H54 (cell line): ENCODE measurements at regions not wholly inside any gene's neighbourhood (a gene's known extent, or its start where the extent isn't known, plus 50 kb on each side); places are given as distances from the start of the nearest gene placed in this dataset.
A peak's percentile ranks its signal among the peaks of the same experiment; 100 is the strongest.

Source experiments
- DNase-seq: peaks from one replicate; pipeline ENCODE4 v3.0.0; 2011; ENCODE audit warnings: low spot score, mixed read lengths; ENCODE audit not compliant: insufficient read length
- FAIRE-seq: peaks from 3 replicates; lab custom pipeline; 2011; peaks lifted over from hg19 to GRCh38; lab: Jason Lieb, UNC
- POLR2A ChIP-seq: IDR thresholded peaks from 2 replicates; pipeline ENCODE4 v1.6.1; 2011; ENCODE audit warnings: low read depth, mild to moderate bottlenecking, low read length

DNA sequence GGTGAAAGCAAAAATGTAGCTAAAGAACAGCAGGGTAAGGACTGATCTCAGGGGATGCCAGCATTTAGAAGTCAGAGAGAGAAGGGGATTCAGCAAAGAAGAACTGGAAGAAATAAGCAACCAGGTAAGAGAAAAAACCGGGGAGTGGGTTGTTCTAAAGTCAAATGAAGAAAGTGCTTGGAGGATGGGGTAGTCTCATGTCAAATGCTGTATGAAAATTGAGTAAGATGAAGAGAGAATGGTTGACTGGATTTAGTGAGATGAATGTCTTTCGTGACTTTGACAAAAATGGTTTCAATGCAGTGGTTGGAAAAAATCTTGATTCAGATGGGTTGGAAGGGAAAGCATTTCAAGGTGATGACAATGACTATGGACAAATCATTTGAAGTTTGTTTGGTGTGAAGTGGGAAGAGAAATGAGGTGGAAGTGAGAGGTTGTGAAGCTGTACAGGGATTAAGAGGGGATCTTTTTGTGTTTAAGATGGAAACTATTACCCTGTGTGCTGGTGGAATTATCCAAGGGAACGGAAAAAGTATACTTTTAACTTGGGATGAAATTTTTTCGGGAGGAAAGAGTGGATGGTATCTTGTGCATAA is 484.0 kb downstream of the ETS1 start:
- DNase-seq (no peak), FAIRE-seq (no peak)
- no peak for TF ChIP-seq POLR2A

DNA sequence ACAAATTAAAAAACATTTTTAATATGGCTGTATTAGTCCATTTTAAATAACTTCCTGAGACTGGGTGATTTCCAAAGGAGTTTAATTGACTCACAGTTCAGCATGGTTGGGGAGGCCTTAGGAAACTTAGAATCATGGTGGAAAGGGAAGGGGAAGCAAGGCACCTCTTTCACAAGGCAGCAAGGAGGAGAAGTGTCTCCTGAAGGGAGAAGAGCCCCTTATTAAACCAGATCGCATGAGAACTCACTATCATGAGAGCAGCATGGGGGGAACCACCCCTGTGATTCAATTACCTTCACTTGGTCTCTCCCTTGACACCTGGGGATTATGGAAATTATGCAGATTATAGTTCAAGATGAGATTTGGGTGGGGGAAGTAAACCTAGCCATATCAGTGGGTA is 488.6 kb downstream of the ETS1 start:
- FAIRE-seq (no peak), DNase-seq (no peak)
- no peak for TF ChIP-seq POLR2A

DNA sequence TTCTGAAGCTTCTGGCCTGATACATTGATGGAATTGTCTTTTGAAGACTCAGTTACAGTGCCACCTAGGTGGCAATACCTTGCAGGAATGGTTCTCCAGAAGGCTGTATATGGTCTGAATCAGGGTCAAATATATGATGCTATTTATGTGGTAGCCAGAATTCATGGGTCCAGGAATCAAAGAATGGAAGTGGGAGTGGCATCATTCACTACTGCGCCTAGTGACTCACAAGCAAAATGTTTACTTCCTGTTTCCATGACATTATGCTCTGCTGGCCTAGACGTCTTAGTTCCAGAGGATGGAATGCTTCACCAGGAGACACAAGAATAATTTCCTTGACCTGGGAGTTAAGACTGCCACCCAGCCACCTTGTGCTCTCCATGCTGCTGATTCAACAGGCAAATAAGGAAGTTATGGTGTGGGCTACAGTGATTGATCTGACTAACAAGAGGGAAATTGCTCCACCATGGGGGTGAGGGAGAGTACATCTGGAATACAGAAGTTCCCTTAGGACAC is 491.8 kb downstream of the ETS1 start:
- TF ChIP-seq POLR2A = no peak
- peak; percentile 93 for FAIRE-seq
- peak; percentile 2 for DNase-seq

DNA sequence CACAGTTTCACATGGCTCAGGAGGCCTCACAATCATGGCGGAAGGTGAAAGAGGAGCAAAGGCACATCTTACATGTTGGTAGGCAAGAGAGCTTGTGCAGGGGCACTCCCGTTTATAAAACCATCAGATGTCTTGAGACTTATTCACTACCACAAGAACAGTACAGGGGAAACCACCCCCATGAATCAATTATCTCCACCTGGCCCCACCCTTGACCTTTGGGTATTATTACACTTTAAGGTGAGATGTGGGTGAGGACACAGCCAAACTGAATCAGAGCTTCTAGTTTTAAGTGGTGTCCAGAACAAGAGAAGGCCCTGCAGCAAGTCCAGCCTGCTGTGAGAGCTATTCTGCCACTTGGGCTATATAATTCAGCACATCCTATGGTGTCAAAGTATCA is 493.7 kb downstream of the ETS1 start:
- no peak for DNase-seq
- TF ChIP-seq POLR2A = no peak

DNA sequence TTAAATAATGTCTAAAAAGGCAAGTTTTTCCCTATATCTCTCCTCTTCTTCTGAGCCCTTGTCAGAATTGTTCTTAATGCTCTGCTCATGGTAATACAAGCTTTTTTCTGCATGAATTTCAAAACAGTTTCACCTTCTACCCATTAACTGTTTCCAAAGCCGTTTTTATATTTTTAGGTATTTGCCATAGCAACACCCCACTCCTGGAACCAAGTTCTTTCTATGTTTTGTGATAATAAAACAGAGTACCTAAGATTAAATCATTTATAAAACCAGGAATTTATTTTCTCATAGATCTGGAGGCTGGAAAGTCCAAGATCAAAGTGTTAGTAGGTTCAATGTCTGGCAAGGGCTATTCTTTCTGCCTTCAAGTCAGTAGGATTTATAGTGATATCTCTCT is 497.4 kb downstream of the ETS1 start:
- no peak for DNase-seq
- TF ChIP-seq POLR2A = no peak
- no peak for FAIRE-seq

More for the DNA sequence above, 493.7 kb downstream of the ETS1 start:
- FAIRE-seq = no peak

DNA sequence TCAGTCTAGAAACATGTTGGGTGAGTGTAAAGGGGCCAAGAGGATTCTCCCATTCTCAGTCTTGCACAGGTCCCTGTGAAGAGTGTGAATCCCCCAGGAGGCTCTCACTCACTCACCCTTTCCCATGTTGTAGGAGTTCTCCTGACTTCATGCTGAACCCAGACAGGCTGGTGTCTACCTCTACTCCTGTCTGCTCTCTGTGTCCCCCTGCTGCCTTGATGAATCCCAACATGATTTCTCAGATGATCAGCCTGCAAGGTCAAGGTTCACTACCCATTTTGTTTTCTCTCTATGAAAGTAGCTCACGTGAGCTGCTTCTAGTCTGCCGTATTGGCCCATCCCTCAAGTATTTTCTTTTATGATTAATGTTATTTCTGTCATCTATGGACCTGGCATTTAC is 500.6 kb downstream of the ETS1 start:
- DNase-seq (no peak), FAIRE-seq (no peak)
- no peak for TF ChIP-seq POLR2A

DNA sequence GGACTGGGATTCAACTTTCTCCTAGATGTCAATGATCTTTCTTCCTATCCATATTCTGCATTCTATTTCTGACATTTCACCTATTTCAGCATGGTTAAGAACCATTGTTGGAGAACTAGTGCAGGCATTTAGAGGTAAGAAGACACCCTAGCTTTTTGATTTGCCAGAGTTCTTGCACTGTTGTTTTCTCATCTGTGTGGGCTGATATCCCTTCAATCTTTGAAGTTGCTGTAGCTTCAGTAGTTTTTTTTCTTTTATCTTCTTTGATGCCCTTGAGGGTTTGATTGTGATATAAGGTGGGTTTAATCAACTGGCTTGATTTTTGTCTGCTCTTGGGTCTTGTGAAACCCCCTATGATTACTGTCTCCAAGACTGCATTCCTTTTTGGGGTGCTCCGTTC is 502.1 kb downstream of the ETS1 start:
- FAIRE-seq (no peak), DNase-seq (no peak)
- TF ChIP-seq POLR2A = no peak

DNA sequence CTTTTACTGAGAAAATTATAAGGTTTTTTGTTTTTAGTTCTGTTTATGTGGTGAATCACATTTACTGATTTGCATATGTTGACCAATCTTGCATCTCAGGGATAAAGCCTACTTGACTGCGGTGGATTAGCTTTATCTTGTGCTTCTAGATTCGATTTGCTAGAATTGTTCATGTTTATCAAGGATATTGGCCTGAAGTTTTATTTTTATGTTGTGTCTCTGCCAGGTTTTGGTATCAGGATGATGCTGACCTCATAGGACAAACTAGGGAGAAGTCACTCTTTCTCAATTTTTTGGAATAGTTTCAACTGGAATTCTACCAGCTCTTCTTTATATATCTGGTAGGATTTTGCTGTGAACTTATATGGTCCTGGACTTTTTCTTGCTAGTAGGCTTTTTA is 504.8 kb downstream of the ETS1 start:
- no peak for DNase-seq
- TF ChIP-seq POLR2A = no peak
- FAIRE-seq = no peak

DNA sequence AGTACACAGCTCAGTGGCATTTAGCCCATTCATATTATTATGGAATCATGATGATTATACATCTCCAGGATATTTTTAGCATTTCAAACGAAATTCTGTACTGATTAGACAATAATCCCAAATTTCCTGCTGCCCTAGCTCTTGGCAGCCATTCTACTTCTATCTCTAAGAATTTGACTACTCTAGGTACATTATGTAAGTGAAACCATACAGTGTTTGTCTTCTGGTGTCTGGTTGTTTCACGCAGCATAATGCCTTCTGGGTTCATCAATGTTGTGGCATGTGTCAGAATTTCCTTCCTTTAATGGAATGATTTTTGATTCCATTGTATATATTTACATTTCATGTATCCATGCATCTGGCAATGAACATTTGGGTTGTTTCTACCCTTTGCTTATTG is 517.7 kb downstream of the ETS1 start:
- DNase-seq (no peak), FAIRE-seq (no peak)
- TF ChIP-seq POLR2A = no peak

DNA sequence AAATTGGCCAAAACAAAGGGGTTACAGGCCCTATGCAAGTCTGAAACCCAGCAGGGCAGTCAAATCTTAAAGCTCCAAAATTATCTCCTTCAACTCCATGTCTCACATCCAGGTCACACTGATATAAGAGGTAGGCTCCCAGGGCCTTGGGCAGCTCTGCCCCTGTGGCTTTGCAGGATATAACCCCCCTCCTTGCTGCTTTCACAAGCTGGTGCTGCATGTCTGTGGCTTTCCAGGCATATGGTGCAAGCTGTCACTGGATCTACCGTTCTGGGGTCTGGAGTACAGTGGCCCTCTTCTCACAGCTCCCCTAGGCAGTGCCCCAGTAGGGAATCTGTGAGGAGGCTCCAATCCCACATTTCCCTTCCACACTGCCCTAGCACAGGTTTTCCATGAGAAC is 519.6 kb downstream of the ETS1 start:
- no peak for DNase-seq
- FAIRE-seq = no peak
- no peak for TF ChIP-seq POLR2A

DNA sequence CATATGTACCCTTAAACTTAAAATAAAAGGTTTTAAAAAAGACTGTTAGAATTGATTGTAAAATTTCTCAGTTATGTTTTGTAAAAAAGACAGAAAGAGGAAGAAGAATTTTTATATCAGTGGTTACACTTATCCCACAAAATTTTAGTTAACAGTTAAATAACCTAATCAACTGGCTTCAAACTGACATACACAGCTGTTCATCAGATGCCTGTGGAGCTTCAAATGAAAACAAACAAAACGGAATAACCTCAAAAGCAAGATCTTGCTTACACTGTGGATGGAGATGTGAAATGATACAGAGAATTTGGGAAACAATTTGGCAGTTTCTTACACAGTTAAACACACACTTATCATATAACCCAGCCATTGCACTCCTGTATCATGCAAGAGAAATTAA is 521.0 kb downstream of the ETS1 start:
- DNase-seq (no peak), FAIRE-seq (no peak)
- no peak for TF ChIP-seq POLR2A

DNA sequence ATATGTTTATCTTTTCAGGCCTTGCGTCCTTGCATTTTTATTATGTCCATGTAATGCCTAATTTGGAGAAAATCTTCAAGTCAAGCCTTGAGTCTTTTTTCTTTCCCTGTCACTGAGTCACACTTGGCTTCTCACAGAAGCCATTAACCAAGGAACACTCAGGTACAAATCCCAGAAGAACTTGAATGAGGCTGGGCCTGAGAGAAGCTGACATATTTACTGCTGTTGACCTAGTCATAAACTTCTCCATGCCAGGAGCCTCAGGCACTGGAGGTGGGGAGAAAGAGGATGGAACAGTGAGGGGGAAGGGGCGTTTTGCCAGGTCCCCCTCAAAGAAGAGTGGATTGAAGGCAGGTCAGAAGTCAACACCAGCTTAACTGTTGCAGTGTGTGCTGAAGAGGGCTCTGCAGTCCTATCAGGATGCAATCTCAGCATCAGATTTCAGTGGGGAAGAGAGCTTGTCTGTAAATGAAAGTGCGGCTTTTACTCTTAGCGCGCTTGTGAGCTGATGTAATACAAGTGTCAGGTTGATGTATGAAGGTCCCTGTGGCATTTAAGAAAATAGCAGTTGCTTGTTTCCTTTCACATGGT is 526.0 kb downstream of the ETS1 start:
- FAIRE-seq (peak; percentile 71), DNase-seq (no peak)
- TF ChIP-seq POLR2A = no peak

DNA sequence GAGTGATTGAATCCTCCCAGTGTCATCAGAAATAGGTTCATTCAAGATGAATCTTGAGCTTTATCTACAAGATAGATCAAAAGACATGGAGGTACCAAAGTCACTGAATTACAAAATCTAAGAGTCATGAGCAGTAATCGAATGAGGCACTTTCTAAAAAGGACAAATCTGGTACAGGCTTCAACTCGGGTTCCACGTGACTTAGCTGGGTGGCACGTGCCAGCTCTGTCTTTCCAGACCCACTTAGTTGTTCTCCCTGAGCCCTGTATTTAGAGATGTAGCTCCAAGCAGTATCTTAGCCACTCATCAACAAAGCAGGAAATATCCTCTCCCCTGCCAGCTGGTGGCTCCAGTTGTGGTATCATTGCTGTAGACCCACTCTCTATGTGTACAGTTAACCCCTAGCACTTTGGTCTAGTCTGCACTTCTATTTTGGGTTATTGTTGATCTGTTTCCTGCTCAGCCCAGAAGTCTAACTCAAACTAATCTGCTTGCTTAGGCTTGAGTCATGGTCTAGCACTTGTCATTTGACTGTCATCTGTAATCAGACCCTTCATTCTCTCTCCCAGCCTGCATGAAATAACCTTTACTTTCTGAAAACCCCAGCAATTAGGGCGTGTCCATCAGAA is 528.7 kb downstream of the ETS1 start:
- no peak for DNase-seq
- TF ChIP-seq POLR2A = no peak

DNA sequence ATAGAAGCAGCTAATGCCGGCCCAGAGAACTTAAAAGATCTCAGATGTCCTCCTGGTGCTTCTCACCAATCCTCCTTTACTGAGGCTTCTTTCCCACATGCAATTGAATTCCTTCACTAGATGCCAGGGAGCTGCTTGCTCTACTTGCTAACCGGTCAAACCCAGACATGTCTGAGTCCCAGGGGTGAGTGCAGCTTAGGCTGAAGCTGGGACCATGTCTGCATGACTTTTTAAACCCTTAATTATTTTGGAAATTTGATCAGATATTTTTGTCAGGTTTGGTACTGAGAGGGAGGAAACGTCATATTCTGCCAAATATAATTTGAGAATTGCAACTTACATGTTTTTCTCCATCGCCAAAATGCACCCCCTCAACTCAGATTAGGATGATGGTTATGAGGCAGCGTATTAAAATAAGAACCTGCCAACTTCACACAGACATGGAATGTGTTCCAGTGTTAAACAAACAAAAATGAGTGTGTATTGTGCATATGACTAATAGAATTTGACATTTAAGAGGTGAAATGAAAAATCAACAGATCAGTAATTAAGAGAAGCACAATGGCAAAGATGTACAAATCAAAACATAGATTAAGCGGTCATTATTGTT is 529.5 kb downstream of the ETS1 start:
- FAIRE-seq (no peak), DNase-seq (no peak)
- TF ChIP-seq POLR2A = no peak

More for the DNA sequence above, 528.7 kb downstream of the ETS1 start:
- FAIRE-seq = no peak
